ENCODE measurements at regions not wholly inside any gene's neighbourhood (a gene's known extent, or its start where the extent isn't known, plus 50 kb on each side); places are given as distances from the start of the nearest gene placed in this dataset.
"Not testable (repeated sequence)": the region's sequence is repeated elsewhere in the genome, so short reads cannot be mapped to it uniquely, and the experiment has no call there.

DNA sequence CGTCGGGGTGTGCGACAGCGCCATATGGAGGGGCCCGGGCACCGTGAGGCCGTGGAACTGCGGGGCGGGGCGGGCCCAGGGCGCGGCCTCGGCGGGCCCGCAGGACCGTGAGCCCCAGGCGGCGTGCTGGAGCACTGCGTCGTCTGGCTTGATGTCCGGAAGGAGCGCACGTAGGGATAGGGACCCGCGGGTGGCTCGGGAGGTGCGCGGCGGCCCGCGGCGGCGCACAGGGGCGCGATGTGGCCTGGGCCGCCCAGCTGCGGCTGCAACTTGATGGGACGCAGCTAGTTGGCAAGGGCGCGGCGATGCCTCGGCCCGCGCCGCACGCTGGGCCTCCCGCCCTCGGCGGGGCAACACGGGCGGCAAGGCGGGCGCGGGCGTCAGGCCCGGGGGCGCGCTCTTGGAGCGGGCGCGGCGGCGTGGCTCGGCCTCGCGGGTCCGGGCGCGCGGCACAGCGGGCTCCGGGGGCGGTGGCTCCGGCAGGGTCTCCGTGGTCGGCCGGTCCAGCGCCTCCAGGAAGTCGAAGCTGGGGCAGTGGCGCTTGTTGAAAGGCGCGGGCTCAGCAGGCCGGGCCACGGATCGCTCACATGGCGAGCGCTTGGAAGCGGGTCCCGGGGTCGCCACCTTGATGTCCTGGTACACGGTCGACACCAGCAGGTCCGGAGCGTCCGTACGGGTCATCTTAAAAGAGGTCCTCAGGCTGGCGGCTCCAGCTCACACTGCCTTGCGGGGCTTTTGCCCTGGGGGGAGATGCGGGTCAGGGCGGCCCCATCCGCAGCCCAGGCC is 302.0 kb downstream of the CCDC74A start:
- H3K27me3 Mint-ChIP-seq (ENCODE audit: low read depth); H3K9me3 Mint-ChIP-seq; H3K4me3 Mint-ChIP-seq; H3K4me1 Mint-ChIP-seq (ENCODE audit: low read depth); ATAC-seq; H3K36me3 Mint-ChIP-seq (ENCODE audit: insufficient read depth); DNase-seq: not testable (repeated sequence)

- DNase-seq; H3K27me3 Mint-ChIP-seq (ENCODE audit: low read depth); ATAC-seq; H3K4me1 Mint-ChIP-seq (ENCODE audit: low read depth); H3K4me3 Mint-ChIP-seq; H3K36me3 Mint-ChIP-seq (ENCODE audit: insufficient read depth); H3K9me3 Mint-ChIP-seq: not testable (repeated sequence)
Observed at GRCh38 chr2:131830242-131830945, 302.7 kb downstream of the CCDC74A start.

DNA sequence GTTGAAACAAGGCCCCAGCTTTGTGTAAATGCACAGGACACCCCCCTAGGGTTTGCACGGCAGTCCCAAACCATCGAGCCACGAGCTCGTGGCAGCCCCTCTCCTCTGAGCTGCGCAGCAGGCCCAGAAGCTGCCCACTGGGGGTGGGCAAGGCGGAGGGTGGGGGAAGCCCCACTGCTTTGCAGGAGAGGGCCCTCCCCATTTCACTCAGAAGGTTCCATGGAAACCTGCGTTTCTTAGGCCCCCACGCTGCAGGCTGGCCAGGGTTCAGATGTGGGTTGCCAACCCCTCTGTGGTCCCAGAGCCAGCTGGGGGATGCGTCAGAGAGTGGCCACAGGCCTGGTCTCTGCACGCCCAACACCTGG is 303.2 kb downstream of the CCDC74A start:
- not testable (repeated sequence) for H3K36me3 Mint-ChIP-seq (ENCODE audit: insufficient read depth); H3K4me3 Mint-ChIP-seq; H3K4me1 Mint-ChIP-seq (ENCODE audit: low read depth); H3K9me3 Mint-ChIP-seq; DNase-seq; ATAC-seq; H3K27me3 Mint-ChIP-seq (ENCODE audit: low read depth)

GRCh38 chr2:131831450-131832208 is 303.9 kb downstream of the CCDC74A start:
- peak in 1 of 2 donors; percentile 23 for ATAC-seq
- H3K36me3 Mint-ChIP-seq (ENCODE audit: insufficient read depth); H3K9me3 Mint-ChIP-seq; H3K4me1 Mint-ChIP-seq (ENCODE audit: low read depth); DNase-seq; H3K4me3 Mint-ChIP-seq; H3K27me3 Mint-ChIP-seq (ENCODE audit: low read depth): not testable (repeated sequence)

- not testable (repeated sequence) for H3K4me3 Mint-ChIP-seq; DNase-seq; H3K4me1 Mint-ChIP-seq (ENCODE audit: low read depth); H3K36me3 Mint-ChIP-seq (ENCODE audit: insufficient read depth); H3K9me3 Mint-ChIP-seq; ATAC-seq
- H3K27me3 Mint-ChIP-seq (ENCODE audit: low read depth): peaks cover 11% of the 10 kb centered on the region
Observed at GRCh38 chr2:131832209-131832780, 304.6 kb downstream of the CCDC74A start.

DNA sequence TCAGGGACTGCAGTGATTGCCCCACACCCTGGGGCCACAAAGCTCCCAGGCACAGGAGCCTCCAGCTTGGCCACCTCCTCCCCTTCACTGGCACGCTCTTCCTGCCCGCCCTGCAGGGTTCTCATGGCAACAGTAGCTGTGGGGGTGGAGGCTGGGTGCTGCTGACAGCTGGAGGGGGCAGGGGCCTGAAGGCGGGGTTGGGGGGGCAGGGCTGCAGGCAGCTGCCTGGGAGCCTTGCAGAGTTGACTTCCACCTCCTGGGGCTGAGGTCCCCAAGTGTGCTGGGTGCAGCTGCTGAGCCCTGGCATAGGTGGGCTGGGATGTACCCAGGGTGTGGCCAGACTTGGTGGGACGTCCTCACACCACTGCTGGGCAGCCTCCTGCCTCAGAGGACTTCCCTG is 305.2 kb downstream of the CCDC74A start:
- DNase-seq; H3K4me3 Mint-ChIP-seq; H3K4me1 Mint-ChIP-seq (ENCODE audit: low read depth); H3K9me3 Mint-ChIP-seq; H3K36me3 Mint-ChIP-seq (ENCODE audit: insufficient read depth); ATAC-seq: not testable (repeated sequence)
- peaks cover 14% of the 10 kb centered on the region for H3K27me3 Mint-ChIP-seq (ENCODE audit: low read depth)

GRCh38 chr2:131833367-131834202 is 305.9 kb downstream of the CCDC74A start:
- not testable (repeated sequence) for H3K4me3 Mint-ChIP-seq; ATAC-seq; DNase-seq; H3K36me3 Mint-ChIP-seq (ENCODE audit: insufficient read depth); H3K9me3 Mint-ChIP-seq; H3K4me1 Mint-ChIP-seq (ENCODE audit: low read depth)
- H3K27me3 Mint-ChIP-seq (ENCODE audit: low read depth): peaks cover 14% of the 10 kb centered on the region

GRCh38 chr2:131834203-131835020 is 306.7 kb downstream of the CCDC74A start:
- not testable (repeated sequence) for H3K36me3 Mint-ChIP-seq (ENCODE audit: insufficient read depth); DNase-seq; H3K4me1 Mint-ChIP-seq (ENCODE audit: low read depth); H3K9me3 Mint-ChIP-seq; ATAC-seq; H3K4me3 Mint-ChIP-seq
- H3K27me3 Mint-ChIP-seq (ENCODE audit: low read depth): peaks cover 14% of the 10 kb centered on the region

DNA sequence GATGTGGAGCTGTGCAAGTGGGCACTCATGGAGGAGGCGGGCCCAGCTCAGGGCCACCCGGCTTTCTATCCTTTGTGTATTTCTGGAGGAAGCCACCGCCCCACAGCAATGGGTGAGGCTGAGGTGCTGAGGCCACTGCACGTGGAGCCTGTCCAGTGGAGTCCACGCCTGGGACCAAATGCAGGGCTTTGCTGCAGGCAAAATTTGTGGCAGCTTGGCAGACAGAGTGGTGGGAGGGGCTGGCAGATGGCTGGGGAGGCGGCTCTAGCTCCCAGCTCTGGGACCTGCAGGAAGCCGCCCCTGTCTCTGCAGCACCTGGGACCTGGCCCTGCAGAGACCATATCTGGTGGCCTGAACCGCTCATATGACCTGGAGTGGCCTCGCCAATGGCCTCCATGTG is 307.3 kb downstream of the CCDC74A start:
- not testable (repeated sequence) for H3K36me3 Mint-ChIP-seq (ENCODE audit: insufficient read depth); H3K4me3 Mint-ChIP-seq; H3K9me3 Mint-ChIP-seq; H3K4me1 Mint-ChIP-seq (ENCODE audit: low read depth); ATAC-seq; DNase-seq
- peaks cover 18% of the 10 kb centered on the region for H3K27me3 Mint-ChIP-seq (ENCODE audit: low read depth)

DNA sequence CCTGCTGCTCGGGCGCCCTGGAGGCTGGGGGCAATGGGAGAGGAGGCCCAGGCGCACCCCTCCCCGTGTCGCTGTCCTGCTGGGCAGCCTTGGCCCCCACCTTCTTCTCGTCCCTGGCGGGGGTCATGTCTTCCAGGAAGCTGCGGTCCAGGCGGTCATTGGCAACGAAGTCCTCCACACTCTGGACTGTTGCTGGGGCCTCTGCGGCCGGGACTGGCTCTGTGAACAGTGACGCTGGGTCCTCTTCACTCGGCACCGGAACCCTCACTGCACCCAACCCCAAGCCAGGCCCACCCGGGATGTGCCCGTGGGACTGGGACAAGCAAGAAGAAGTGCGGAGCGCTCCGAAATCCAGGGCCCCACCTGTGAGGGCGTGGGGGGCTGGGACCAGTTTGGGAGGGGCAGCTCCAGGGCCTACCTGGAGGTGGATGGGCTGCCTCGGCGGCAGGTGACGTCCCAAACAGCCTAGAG is 308.0 kb downstream of the CCDC74A start:
- no peaks in the 10 kb centered on the region for H3K9me3 Mint-ChIP-seq
- no peak overlapping the region for H3K4me3 Mint-ChIP-seq
- peaks cover 18% of the 10 kb centered on the region for H3K27me3 Mint-ChIP-seq (ENCODE audit: low read depth)

DNA sequence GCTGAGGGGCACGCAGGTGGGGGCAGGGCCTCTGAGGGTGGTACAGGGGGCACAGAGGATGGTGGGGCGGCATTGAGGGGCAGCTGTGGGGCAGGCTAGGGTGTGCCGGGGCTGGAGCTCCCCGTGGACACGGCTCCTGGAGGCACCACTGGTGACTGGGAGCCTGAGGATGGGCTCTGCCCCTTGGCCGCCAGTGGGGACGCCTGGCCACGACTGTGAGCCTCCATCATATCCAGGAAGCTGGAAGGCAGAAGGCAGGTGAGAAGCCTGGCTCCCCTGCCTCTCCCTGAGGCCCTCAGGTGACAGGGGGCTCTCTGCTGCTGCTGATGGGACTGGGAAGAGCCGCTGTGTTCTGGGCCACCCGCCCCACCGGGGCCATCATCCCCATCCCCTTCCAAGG is 308.4 kb downstream of the CCDC74A start:
- not testable (repeated sequence) for H3K9me3 Mint-ChIP-seq; H3K4me3 Mint-ChIP-seq; H3K36me3 Mint-ChIP-seq (ENCODE audit: insufficient read depth); ATAC-seq; DNase-seq; H3K4me1 Mint-ChIP-seq (ENCODE audit: low read depth)
- peaks cover 18% of the 10 kb centered on the region for H3K27me3 Mint-ChIP-seq (ENCODE audit: low read depth)

More for the DNA sequence above, 308.0 kb downstream of the CCDC74A start:
- ATAC-seq (no peak), DNase-seq (no peak)
- no peaks in the 10 kb centered on the region for H3K36me3 Mint-ChIP-seq (ENCODE audit: insufficient read depth)
- no peaks in the 10 kb centered on the region for H3K4me1 Mint-ChIP-seq (ENCODE audit: low read depth)

DNA sequence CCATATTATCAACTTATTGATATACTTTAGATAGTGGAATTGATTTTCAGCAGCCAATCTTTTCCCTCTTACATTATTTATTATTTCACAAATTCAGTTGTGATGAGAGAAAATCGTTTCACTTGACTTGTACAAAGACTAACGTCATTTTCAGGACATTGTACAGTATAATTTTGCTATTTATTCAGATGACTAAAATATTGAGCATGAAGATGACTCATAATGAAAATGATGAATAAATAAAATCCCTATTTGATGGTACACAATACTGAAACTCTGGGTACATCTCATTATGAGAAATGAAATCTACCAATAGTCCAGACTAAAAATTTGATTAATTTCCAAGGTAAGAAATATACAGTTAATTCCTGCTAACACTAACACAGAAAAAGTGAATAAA is 316.4 kb downstream of the CCDC74A start:
- H3K4me1 Mint-ChIP-seq (ENCODE audit: low read depth); DNase-seq; ATAC-seq; H3K27me3 Mint-ChIP-seq (ENCODE audit: low read depth); H3K36me3 Mint-ChIP-seq (ENCODE audit: insufficient read depth); H3K9me3 Mint-ChIP-seq; H3K4me3 Mint-ChIP-seq: not testable (repeated sequence)

DNA sequence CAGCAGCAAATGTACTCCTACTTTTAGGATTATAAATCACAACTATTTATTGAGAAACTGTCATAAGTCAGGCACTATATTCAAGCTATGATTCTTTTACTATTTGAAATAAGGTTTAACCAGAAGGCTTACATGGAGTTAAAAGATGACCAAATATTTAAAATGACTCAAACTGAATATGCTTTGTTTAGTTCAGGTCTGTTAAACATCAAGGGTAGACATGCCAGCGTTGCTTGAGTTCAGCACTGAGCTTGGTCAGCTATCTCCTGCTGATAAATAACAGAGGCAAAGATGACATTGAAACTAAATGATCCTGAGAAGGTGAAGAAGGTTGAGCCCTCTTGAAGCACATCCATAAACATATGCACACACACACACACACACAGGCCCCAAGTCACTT is 305.6 kb downstream of the ANKRD30BL start:
- DNase-seq; ATAC-seq; H3K36me3 Mint-ChIP-seq (ENCODE audit: insufficient read depth); H3K27me3 Mint-ChIP-seq (ENCODE audit: low read depth); H3K4me3 Mint-ChIP-seq; H3K4me1 Mint-ChIP-seq (ENCODE audit: low read depth); H3K9me3 Mint-ChIP-seq: not testable (repeated sequence)
